BJ (cell line): ENCODE measurements at regions not wholly inside any gene's neighbourhood (a gene's known extent, or its start where the extent isn't known, plus 50 kb on each side); places are given as distances from the start of the nearest gene placed in this dataset.

Source experiments
- CTCF ChIA-PET: fragments of 350-600 bp; formaldehyde crosslinking; extraction: SDS; loops from one replicate; lab custom pipeline; 2021; ENCODE audit warnings: antibody characterized with exemption, inconsistent platforms; lab: Yijun Ruan, JAX
- POLR2A ChIA-PET: fragments of 300-600 bp; sonication (Branson Sonifier 250); formaldehyde crosslinking; extraction: SDS; loops from one replicate; lab custom pipeline; 2021; ENCODE audit warnings: antibody characterized with exemption; lab: Charles Lee
- DNase-seq: peaks from one replicate; pipeline ENCODE4 v3.0.0-alpha.2; 2011; ENCODE audit warnings: low read depth
- H3K27me3 ChIP-seq: 2 replicates; pipeline ENCODE4 v1.6.0; 2011; ENCODE audit warnings: low read length; ENCODE audit not compliant: control insufficient read depth, insufficient read depth
- H3K36me3 ChIP-seq: 2 replicates; pipeline ENCODE4 v1.5.1; 2011; ENCODE audit warnings: low read length; ENCODE audit not compliant: control insufficient read depth, insufficient read depth
- H3K4me3 ChIP-seq: 2 replicates; pipeline ENCODE4 v1.5.1; 2011; ENCODE audit warnings: low read depth, mild to moderate bottlenecking, control low read depth, low read length
- TF ChIP-seq, protein P1 (sequence below): IDR thresholded peaks from 2 replicates; pipeline ENCODE4 v1.5.1; 2011; ENCODE audit warnings: low read depth, mild to moderate bottlenecking, control low read depth, inconsistent platforms, low read length, moderate library complexity; ENCODE audit not compliant: insufficient read depth

DNA sequence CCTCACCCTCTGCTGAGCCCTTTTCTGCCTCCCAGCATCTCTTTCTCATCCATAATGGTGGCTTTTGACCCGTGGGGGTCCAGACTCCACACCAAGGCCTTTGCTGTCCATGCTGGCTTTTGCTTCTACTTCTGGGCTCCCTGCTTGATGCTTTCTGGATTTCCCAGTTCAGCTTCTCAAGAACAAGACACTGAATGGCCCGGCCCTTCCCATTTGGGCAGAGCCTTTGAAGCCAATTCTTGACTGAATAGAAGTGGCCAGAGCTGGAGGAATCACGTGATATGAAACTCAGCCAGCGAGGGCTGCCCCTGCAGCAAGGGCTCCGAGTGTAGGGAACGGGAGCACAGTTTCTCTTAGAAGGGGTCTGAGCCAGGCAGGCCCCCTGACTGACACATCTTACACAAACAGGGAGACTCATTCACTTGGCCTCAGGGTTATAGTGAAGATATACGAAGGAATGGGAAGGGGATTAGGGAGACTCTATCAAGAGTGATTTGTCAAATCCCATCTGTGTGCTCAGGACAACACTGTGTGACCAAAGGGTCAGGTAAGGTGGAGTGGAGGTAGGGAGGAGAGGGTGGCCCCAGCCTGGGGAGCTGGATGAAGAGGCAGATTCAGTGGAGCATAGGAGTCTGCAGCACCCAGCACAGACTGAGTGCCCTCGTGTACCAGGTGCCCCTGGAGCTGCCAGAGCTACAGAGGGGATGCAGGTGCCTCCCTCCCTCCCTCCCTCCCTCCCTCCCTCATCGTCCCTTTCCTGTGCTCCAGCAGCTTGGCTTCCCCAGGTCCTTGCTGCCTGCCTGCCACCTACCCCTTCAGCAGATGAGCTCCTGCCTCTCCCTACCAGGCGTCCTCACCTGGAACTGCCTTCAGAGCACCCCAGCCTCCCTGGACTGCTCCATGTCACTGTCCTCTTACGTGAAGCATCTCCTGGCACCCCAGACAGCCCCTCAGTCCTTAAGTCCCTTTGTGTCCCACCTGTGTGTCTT, 106.0 kb downstream of the TRIM29 start:
- DNase-seq, result no peak
- POLR2A ChIA-PET, result interaction anchor here (0.5 kb wide), 1 partner anchor 174 kb away, joined by 3 read pairs; no protein-coding TSS in a partner anchor
- H3K4me3 ChIP-seq, result no peak overlapping the region
- no peaks in the 10 kb centered on the region for H3K27me3 ChIP-seq
- H3K36me3 ChIP-seq, result no peaks in the 10 kb centered on the region
- TF ChIP-seq, protein P1, sequence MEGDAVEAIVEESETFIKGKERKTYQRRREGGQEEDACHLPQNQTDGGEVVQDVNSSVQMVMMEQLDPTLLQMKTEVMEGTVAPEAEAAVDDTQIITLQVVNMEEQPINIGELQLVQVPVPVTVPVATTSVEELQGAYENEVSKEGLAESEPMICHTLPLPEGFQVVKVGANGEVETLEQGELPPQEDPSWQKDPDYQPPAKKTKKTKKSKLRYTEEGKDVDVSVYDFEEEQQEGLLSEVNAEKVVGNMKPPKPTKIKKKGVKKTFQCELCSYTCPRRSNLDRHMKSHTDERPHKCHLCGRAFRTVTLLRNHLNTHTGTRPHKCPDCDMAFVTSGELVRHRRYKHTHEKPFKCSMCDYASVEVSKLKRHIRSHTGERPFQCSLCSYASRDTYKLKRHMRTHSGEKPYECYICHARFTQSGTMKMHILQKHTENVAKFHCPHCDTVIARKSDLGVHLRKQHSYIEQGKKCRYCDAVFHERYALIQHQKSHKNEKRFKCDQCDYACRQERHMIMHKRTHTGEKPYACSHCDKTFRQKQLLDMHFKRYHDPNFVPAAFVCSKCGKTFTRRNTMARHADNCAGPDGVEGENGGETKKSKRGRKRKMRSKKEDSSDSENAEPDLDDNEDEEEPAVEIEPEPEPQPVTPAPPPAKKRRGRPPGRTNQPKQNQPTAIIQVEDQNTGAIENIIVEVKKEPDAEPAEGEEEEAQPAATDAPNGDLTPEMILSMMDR, result no peak
- CTCF ChIA-PET, result no interaction called here

DNA sequence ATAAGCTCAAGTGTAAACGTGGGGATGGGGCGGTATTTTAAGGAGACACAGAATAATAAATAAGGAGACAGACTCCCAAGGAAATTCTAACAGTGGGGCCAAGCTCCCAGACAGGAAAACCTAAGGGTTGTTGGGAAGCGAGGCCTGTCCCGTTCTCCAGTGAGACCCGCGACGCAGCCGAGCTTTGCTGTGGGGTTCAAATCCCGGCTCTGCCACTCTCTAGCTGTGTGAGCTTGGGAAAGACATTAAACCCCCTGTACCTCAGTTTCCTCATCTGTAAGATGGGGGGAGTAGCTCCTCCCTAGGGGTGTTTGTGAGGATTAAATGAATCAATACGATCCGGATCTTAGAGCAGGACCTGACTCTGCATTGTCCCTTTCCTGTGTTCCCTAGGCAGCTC, 106.8 kb downstream of the TRIM29 start:
- ChIA-PET CTCF (no interaction called here), POLR2A (interaction anchor here (0.5 kb wide), 1 partner anchor 173 kb away, joined by 3 read pairs; no protein-coding TSS in a partner anchor)
- Histone ChIP-seq H3K4me3 (no peak overlapping the region), H3K27me3 (no peaks in the 10 kb centered on the region), H3K36me3 (no peaks in the 10 kb centered on the region)
- TF ChIP-seq, protein P1, result no peak
- DNase-seq, result no peak

GRCh38 chr11:120030411-120030810, 107.5 kb downstream of the TRIM29 start:
- no peak for DNase-seq
- ChIA-PET POLR2A (no interaction called here), CTCF (no interaction called here)
- Histone ChIP-seq H3K4me3 (no peak overlapping the region), H3K36me3 (no peaks in the 10 kb centered on the region), H3K27me3 (no peaks in the 10 kb centered on the region)
- TF ChIP-seq, protein P1, result no peak

DNA sequence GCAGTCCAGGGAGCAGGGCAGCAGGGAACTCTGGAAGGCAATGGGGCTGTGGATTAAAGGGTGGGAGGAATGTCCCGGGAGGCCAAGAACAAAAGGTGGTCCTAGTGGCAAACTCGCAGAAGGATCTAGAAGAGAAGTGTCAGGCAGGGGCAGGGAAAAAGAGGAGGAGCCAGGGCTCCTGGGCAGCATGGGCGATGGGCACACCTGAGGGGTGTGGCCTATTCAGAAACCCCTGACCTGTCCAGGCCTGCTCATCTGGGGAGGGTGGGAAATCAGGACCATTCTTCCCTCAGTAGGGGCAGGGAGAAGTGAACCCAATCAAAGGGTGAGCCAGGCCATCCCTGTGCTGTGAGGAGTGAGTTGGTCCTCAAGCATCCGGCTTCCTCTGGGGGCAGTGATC, 108.6 kb downstream of the TRIM29 start:
- CTCF ChIA-PET, result no interaction called here
- POLR2A ChIA-PET, result no interaction called here
- H3K27me3 ChIP-seq, result no peaks in the 10 kb centered on the region
- TF ChIP-seq, protein P1, result no peak
- no peak overlapping the region for H3K4me3 ChIP-seq
- no peak for DNase-seq
- no peaks in the 10 kb centered on the region for H3K36me3 ChIP-seq

- CTCF ChIA-PET, result no interaction called here
Measured at GRCh38 chr11:120028897-120029258, 109.0 kb downstream of the TRIM29 start.

More at GRCh38 chr11:120028897-120029258, 109.0 kb downstream of the TRIM29 start:
- Histone ChIP-seq H3K36me3 (no peaks in the 10 kb centered on the region), H3K4me3 (no peak overlapping the region), H3K27me3 (no peaks in the 10 kb centered on the region)
- POLR2A ChIA-PET, result no interaction called here
- no peak for DNase-seq
- TF ChIP-seq, protein P1, result no peak
